ENCODE measurements at regions not wholly inside any gene's neighbourhood (a gene's known extent, or its start where the extent isn't known, plus 50 kb on each side); places are given as distances from the start of the nearest gene placed in this dataset.
"Not testable (repeated sequence)": the region's sequence is repeated elsewhere in the genome, so short reads cannot be mapped to it uniquely, and the experiment has no call there.

DNA sequence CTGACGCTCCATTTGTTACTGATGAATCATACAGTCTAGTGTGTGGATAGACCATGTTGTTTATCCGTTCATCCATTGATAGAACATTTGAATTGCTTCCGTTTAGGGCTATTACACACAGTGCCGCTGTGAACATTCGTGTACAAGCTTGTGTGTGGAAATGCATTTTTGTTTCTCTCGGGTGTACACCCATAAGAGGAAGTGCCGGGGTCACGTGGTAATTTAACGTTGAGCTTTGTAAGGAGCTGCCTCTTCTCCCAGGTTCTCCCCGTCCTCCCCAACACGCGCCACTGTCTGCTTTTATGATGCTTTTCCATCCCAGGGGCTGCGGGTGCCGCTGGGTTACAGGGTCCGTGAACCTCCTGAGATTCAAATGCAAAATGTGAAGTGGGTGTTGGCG, 142.3 kb downstream of the IGLL1 start:
- no peak for DNase-seq (ENCODE audit: low read depth)

DNA sequence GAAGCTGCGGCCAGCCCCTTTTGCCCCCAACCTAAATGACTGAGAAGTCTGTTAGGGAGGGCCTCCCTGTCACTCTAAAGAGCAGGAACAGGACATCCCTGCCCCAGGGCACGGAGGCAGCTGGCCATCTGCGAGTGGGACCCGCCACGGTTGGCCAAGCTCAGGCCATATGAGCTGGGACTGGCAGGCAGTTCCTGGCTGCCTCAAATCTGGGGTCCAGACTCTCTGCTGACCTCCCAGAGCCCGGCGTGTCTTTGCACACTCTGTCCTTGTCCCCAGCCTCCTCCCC, 143.0 kb downstream of the IGLL1 start:
- not testable (repeated sequence) for DNase-seq (ENCODE audit: low read depth)

DNA sequence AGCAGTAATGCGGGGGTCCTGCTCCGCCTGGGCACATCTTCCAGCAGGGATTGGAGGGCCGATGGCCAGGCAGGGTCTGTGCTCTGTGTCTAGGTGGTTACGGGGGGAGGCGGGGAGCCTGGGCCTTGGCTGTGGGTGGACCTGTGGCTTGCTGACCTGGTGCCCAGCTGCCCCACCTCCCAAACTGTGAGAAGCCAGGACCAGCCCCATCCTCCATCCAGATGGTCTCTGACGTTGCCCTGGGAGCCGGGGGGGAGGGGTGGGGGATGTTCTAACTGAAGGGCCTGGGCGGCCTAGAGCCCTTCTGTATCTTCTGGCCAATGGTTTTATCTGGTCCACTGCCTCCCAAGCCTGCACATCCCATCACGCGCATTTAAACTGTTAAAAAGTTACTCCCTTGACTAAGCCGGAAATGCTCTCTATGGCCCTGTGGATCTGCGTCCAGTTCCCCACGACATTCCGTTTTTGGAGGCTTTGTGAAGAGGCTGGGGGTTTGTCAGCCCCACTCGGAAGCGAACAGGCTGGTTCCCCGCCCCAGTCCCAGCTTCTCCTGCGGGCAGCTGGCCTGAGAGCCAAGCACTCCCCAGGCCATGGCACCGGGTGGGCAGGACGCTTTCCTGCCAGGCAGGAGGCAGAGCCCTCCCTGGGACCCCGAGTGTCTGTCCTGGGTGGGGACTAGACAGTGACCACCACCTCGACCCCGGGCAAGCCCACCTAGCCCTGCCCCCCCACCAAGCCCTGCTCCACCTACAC, 143.6 kb downstream of the IGLL1 start:
- DNase-seq (ENCODE audit: low read depth), result not testable (repeated sequence)

DNA sequence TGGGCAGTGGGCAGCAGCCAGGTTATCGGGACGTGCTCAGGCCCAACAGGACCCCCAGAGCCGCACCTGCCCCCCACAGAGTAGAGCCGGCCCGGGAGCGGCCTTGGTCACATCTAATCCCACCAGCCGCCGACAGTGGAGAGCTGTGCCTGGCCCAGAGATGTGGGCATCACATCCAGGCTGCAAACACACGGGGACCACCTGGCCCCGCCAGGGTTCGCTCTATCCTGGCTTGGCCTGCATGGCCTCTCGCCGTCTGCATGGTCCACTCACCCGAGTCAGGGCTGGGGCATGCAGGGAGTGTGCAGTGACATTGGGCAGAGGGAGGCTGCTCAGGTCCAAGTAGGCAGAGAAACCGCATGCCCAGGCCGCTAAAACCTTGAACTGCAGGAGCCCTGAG, 144.9 kb downstream of the IGLL1 start:
- DNase-seq (ENCODE audit: low read depth), result not testable (repeated sequence)

DNA sequence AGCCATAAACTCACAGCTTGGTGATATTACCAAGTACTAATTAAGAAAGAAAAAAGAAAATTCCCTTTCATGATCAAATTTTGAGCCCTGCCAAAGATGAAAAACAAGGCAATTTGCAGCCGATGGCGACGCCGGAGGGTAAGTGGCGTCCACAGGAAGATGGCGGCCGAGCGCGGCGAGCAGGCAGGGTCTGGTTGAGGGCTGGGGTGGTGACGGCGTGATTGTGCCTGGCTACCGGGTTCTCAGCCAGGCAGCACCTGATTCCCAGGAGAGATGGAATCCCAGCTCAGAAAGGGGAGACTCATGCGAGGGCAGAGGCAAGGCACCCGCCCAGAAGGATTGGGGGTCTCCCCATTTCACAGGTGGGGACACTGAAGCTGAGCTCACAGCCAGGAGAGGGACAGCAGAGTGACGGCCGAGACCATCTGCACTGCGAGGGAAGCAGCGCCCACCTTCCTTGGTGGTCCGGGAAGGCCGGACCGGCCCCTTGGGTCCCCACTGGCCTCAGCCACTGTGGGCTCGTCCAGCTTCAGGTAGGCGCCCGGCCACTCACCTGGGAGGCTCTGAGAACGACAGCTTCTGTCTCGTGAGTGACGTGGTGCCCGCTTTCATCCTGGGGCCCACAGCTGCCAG, 145.8 kb downstream of the IGLL1 start:
- not testable (repeated sequence) for DNase-seq (ENCODE audit: low read depth)

DNA sequence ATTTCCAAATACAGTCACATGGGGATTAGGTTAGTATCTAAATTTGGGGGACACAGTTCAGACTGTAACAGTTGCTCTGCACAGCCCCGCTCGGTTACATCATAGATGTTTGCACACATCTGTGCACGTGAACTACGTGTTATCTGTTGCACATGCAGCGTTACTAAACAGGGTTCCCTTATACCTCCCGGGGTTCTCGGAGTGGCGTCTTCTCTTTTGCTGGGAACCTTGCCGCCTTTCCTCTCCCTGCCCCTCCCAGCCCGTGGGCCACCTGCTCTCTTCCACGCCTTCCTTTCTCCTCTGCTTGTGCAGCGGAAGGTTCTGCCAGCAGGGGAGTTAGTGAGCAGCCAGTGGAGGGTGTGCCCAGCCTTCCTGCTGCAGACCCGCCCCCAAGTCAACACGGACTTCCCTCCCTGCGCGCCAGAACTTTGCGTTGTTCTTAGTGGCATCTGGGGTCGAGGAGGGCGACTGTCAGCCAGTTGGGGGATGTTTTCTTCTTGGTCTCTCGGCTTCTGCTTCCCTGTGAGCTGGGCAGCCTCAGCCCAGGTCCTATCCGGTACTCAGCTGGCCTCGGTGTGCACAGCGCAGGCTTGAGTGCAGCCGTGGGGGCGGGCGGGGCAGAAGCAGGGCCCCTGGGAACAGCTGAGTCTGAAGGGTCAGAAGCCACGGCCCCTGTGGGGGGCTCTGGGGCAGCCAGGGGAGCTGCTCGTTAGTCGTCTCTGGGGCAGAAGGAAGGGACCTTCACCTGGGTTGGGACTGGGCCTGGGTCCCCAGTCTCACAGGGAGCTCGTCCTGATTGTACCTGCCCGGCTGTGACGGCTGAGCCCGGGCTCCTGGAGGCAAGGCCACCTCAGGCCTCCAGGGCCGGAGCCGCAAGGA, 146.7 kb downstream of the IGLL1 start:
- not testable (repeated sequence) for DNase-seq (ENCODE audit: low read depth)

DNA sequence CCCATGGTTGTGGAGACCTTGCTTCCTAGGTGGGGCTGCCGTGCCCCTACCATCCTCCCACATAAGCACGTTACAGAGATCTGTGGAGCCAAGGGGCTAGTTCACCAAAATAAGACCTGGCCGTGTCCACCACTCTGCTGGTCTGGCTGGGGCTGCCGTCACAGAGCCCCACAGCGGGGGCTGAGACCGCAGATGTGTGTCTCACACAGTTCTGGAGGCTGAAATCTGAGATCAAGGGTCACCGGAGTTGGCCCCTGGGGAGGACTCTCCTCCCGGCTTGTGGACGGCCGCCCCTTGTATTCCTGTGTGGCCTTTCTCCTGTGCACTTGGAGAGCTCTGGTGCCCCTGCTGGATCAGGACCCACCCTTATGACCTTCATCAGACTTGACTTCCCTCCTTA, 147.4 kb downstream of the IGLL1 start:
- DNase-seq (ENCODE audit: low read depth), result not testable (repeated sequence)

DNA sequence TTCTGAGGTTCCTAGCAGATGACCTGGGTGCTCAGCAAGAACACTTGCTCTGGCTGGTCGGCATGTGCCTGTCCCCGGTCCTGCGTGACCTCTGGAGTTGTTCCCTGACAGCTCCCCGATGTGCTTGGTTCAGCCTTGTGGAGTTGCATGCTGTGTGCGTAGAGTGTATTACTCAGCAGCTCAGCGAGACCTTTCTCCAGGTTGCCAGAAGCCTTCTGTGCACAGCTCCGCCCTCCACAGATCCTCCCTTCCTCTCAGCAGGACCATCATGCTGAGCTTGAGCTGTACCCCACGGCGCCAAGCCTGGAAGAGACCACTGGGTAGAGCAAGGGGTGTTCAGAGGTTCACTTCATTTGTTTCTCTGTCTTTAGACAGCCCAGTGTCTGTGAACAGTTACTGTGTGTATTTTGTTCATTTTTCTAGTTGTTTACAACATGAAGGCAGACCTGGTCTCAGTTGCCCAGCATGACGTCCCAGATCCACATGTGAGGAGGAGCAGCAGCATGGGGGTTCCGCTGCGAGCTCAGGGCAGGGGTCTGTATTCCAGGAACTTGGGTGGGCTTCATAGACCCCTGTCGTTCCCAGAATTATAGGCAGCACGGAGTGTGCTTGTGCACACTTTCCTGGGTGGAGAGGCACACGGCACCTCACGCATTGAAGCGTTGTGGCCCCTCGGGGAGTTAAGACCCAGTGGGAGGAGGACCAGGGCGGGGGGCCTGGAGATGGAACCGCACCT, 148.6 kb downstream of the IGLL1 start:
- DNase-seq (ENCODE audit: low read depth), result no peak

DNA sequence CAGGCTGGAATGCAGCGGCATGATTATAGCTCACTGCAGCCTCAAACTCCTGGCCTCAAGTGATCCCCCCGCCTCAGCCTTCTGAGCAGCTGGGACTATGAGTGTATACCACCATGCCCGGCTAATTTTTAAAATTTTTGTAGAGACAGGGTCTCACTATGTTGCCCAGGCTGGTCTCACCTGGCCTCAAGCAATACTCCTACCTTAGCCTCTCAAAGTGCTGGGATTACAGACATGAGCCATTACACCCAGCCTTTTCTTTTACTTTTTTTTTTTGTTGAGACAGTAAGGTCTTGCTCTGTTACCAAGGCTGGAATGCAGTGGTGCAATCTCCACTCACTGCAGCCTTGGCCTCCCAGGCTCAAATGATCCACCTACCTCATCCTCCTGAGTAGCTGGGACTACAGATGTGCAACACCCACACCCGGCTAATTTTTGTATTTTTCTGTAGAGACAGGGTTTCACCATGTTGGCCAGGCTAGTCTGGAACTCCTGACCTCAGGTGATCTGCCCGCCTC, 155.5 kb downstream of the IGLL1 start:
- not testable (repeated sequence) for DNase-seq (ENCODE audit: low read depth)

DNA sequence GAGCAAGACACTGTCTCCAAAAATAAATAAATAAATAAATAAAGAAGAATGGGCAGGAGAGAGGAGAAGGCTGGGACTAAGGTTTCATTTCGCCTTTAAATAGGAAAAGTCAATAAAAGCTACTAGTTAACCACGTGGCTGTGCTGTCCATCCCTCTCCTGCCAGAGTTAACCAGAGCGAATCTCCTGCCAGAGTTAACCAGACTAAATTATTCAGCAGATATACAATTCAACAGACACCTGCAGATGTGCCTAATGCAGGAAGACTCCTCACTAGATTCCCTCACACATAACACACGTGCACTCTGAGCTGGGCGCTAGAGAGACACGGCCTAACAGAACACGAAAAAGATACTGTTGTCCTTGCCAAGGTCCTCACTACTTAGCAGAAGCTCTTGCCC, 156.1 kb downstream of the IGLL1 start:
- DNase-seq (ENCODE audit: low read depth), result no peak

DNA sequence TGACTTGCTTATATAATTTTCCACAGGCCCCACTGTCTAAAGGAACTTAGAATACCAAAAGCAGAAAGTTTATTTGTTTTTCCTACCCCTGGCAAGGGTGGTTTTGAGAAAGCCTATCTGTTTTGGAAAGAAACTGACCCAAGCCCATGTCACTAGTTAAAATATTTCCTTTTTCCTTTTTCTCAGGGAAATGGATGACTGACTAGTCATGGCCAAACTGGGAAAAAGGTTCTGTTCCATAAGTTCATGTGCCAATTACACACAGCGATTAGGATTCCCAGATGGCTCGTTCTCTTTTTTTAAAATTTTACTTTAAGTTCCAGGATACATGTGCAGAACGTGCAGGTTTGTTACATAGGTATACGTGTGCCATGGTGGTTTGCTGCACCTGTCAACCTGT, 157.8 kb downstream of the IGLL1 start:
- not testable (repeated sequence) for DNase-seq (ENCODE audit: low read depth)

DNA sequence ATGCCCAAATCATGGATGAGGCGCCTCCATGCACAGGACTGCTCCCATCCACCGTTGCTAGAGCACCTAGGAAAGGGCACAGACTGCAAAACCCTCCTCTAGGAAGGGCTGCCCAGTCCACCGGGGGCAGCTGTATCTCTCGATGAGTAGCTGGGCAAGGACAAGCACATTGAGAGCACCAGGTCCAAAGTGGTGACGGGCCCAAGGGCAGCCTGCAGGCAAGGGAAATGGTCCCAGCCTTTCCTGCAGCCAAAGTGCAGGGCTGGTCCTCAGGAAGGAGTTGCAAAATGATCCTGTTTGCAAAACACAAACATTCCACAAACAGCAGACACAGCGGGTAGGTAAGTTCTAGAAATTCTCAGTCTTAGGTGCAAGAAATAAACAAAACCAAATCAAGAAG, 158.8 kb downstream of the IGLL1 start:
- DNase-seq (ENCODE audit: low read depth), result not testable (repeated sequence)

DNA sequence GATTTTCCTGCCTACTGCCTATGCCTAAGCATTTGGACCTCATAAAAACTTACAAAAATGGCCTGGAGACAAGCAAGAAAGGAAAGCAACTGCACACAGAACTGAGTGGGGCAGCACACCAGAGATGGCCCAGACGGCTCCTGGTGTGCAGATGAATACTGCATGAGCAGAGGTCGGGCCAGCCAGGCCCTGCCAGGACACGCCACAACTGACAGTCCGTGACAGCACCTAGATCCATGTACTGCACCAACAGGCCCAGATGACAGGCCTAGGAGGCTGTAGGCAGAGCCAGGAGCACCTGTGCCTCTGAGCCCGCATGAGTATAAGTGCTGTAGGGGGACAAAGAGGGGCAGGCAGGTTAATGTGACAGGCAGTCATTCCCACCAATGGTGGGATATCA, 160.2 kb downstream of the IGLL1 start:
- DNase-seq (ENCODE audit: low read depth), result no peak

DNA sequence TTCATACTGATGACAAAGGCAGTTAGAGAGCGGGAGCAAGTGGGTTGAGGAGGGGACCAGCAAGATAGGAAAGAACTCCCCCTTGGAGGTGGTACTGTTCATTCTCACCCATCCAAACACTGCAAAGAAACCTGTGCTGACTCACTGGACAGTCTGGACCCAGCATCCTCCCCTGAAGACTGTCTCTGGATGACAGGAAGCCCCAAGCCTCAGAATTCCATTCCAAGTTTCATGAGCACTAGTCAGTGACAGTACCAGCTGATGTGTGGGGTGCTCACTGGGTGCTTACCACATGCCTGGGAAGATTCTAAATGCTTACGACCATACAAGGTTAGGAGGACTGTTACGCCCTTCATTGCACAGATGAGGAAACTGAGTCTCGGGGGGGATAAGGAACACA, 160.9 kb downstream of the IGLL1 start:
- DNase-seq (ENCODE audit: low read depth), result no peak

DNA sequence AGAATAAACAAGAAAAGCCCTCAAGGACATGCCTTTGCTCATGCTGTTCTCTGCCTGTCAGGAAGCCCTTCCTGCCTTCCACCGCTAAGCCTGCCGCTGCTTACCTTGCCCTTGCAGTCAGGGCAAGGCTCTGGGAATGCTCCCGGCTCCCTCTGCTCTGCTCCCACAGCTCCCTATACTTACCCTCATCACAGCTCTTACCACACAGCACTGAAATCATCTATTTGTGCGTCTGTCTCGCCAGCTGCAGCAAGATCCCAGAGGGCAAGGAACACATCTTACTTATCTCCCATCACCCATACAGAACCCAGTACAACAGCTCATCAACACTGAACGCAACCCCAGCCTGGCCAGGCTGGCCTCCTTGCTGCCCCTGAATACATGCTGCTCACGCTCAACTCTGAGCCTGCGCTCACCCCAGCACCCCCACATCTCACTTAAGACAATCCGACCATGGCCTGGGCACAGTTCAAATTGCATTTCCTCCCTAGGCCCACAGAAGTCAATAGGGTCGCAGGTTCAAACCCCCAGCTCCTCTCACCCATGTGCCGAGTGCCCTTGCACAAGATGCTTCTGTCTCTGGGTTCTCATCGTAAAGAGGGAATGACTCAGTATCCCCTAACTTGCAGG, 161.8 kb downstream of the IGLL1 start:
- no peak for DNase-seq (ENCODE audit: low read depth)

DNA sequence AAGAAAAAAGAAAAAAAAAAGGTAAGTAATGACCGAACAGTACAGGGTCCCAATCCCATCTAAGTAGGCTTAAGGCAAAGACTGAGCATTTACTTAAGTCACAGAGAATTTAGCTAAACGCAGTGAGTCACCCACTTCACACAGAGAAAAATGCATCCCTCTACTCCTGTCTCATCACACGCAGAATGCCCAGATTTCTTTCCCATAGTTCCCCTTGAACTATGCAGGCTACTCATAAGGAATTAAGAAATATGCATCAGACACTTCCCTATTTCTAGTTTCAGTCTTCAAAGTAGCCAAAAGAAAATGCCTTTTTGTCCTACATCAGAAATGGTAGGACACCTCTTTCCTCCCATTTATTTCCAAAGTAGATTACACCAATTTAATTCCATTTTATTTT, 162.8 kb downstream of the IGLL1 start:
- DNase-seq (ENCODE audit: low read depth), result not testable (repeated sequence)

DNA sequence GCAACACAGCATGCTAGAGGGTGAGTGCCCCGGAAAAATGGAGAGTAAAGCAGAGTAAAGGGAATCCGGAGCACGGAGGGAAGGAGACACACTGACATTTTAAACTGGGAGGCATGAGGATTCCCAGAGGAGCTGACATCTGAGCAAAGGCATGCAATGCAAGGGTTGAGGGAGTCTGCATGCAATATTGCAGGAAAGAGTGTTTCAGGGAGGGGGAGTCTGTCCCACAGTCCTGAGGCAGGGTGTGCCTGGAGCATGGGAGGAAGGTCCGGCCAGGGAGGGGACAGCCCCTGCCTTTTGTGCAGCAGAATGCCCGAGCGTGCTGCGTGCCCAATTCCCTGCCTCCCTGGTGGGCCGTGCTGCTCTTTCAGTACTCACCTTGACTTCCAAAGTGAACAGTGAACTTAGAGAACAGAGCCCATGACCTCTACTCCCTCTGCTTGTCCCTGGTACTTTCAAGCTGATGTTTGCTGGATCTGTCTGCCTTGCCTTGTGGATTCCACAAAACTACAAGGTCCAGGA, 163.9 kb downstream of the IGLL1 start:
- not testable (repeated sequence) for DNase-seq (ENCODE audit: low read depth)

DNA sequence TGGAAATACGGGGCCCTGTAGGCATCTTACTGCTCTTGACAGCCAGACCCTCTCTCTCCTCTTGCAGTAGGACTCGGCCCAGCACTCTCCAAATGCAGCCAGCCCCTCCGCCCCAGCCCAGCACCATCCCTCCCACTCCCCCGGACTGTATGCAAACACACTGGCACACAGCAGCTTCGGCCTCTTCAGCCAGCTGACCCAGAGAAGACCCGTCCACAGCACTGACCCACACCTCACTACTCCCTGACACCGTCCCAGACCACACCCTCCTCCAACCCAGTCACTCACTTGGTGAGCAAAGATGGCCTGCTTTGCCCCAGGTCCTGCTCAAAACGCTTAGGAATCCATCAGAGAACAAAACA, 164.6 kb downstream of the IGLL1 start:
- no peak for DNase-seq (ENCODE audit: low read depth)

DNA sequence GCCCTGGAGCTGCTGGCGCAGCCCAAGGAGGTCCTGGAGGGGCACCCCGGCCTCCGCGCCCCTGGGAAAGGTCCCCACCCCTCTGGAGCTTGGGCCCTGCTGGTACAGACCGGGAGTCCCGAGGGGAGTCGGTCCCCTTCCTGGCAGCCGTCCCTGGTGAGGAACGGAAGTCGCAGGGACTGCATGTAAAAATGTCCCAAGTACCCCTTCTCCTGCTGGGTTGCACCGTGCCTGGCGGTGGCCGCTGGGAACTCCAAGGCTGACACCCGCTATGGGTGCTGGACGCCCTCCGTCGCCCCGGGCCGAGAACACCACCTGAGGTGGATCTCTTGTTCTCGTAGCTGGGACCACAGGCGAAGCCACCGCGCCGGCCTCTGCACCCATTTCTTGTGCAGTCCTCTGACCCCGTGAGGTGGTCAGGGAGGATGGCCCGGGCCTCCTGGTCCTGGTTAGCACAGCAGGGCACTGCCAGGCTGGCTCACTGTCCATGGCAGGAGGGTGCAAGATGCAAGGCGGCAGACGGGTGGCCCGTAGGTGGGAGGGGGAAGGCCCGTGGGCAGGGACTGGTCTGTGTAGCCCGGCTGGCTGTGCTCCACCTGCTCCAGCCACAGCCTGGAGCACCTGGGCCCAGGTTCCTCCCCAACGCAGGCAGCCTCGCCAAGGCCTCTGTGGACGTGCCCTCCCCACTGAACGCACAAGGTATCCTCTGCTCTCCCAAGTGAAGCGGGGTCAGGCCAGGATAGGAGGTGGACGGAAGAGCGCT, 165.2 kb downstream of the IGLL1 start:
- DNase-seq (ENCODE audit: low read depth), result no peak

DNA sequence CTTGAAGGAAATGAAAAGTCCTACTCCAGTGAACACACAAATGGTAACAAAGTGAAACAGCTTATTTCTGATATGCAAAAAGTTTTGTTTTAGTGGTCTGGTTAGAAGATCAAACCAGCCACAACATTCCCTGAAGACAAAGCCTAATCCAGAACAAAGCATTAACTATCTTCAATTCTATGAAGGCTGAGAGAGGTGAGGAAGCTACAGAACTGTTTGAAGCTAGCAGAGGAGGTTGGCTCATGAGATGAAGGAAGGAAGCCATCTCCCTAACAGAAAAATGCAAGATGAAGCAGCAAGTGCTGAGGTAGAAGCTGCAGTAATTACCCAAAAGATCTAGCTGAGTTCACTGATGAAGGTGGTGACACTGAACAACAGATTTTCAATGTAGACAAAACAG, 168.4 kb downstream of the IGLL1 start:
- DNase-seq (ENCODE audit: low read depth), result no peak

DNA sequence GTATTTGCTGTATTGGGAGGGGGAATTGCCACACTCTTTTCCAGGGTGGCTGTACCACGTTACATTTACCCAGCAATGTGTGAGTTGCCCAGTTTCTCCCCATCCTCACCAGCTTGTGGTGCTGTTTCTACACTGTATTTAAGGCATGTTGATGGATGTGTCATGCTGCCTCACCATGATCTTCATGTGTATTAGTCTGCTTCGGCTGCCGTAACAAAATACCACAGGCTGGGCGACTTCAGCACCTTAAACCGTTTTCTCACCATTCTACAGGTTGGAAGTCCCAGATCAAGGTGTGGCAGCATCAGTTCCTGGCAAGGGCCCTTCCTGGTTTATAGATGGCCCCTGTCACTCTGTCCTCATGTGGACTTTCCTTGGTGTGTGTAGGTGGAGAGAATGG, 169.7 kb downstream of the IGLL1 start:
- DNase-seq (ENCODE audit: low read depth), result no peak

Measured in GM04504 (cell line).